Gastrocnemius medialis (tissue), 4 donors: ENCODE measurements at regions not wholly inside any gene's neighbourhood (a gene's known extent, or its start where the extent isn't known, plus 50 kb on each side); places are given as distances from the start of the nearest gene placed in this dataset.

ENCODE experiments used
- CTCF ChIP-seq, 5 experiments: fragments of 450-650 bp in 3 of 5; fragments of 200-600 bp in 2 of 5; sonication (generic) in 2 of 5; IDR thresholded peaks in 4 of 5; conservative IDR thresholded peaks in 1 of 5; 1 replicate in 4 of 5; 2 replicates in 1 of 5; pipeline ENCODE4 v1.5.1; 2016 to 2019; ENCODE audit warnings: antibody characterized with exemption in 5 of 5, mild to moderate bottlenecking in 3 of 5, moderate library complexity in 3 of 5
- POLR2A ChIP-seq, 2 donors: fragments of 450-650 bp; IDR thresholded peaks; one replicate each; pipeline ENCODE4 v1.6.1; 2017; ENCODE audit warnings: antibody characterized with exemption in 2 of 2, mild to moderate bottlenecking in 2 of 2, moderate library complexity in 2 of 2

GRCh38 chr17:13777003-13777402 is 175.3 kb upstream of the HS3ST3A1 start:
- TF ChIP-seq POLR2A (IDR thresholded peaks at IDR 0.05): no peak
- no peak for TF ChIP-seq CTCF (IDR thresholded peaks at IDR 0.05 in 4 of 5, conservative IDR thresholded peaks at IDR 0.05 in 1 of 5)
